Type B pancreatic cell (in vitro differentiated cells): ENCODE measurements at regions not wholly inside any gene's neighbourhood (a gene's known extent, or its start where the extent isn't known, plus 50 kb on each side); places are given as distances from the start of the nearest gene placed in this dataset.

Experiments used
- DNase-seq: peaks from one replicate; pipeline ENCODE4 v3.0.0; 2021; ENCODE audit warnings: mixed read lengths; ENCODE audit not compliant: unreplicated experiment; ENCODE audit errors: extremely low spot score
- H3K27ac Mint-ChIP-seq: 2 replicates; pipeline ENCODE4 v1.8.0; 2021; ENCODE audit warnings: mild to moderate bottlenecking, mixed read lengths
- H3K27me3 Mint-ChIP-seq: 2 replicates; pipeline ENCODE4 v1.8.0; 2021; ENCODE audit warnings: mixed read lengths
- H3K36me3 Mint-ChIP-seq: 2 replicates; pipeline ENCODE4 v1.8.0; 2021; ENCODE audit warnings: mixed read lengths
- H3K4me1 Mint-ChIP-seq: one replicate; pipeline ENCODE4 v1.8.0; 2021; ENCODE audit warnings: mixed read lengths; ENCODE audit not compliant: unreplicated experiment
- H3K4me3 Mint-ChIP-seq: 2 replicates; pipeline ENCODE4 v1.8.0; 2021; ENCODE audit warnings: mild to moderate bottlenecking, mixed read lengths
- H3K9me3 Mint-ChIP-seq: 2 replicates; pipeline ENCODE4 v1.8.0; 2021; ENCODE audit warnings: mixed read lengths
- CTCF ChIP-seq: fragments of 200-600 bp; sonication (generic); conservative IDR thresholded peaks from 2 replicates; pipeline ENCODE4 v1.5.0; 2021; ENCODE audit warnings: antibody characterized with exemption, mild to moderate bottlenecking

DNA sequence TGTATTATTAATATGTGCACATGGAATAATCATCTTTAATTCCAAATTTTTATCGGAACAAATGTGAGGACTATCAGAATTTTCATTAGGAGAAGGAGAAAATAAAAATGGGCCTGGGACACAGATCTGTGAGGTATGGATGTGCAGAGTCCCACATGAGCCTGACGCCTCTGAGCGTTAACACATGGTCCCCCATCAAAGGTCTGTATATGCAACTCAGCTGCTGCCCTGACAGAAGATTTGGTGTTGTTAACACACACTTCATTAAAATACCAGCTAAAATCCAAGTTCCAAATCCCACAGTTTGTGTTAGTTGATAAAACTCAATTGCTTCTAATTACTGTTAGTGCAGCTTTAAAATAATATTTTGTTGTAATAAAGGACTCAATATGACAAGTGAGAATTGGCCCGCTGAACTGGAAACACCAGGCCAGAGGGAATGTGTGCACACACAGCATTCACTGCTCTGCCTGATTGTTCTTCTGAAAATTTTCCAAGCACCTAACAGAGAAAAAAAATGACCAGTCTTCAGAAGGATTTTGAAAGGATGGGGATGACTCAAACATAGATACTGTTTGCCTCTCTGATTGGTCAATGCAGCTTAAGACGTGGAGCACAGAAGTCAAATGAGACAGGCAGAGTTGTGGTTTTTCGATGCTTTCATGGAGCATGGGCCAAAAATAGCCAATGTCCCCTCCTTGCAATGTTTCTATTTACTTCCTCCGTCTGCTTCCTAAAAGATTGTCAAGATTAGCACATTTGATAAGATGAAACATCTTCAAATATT, 266.6 kb downstream of the NKX6-1 start:
- no peaks in the 10 kb centered on the region for H3K27me3 Mint-ChIP-seq
- no peak overlapping the region for H3K4me3 Mint-ChIP-seq
- no peak for TF ChIP-seq CTCF
- no peak for DNase-seq
- H3K36me3 Mint-ChIP-seq: no peaks in the 10 kb centered on the region
- H3K27ac Mint-ChIP-seq: no peak overlapping the region
- no peaks in the 10 kb centered on the region for H3K9me3 Mint-ChIP-seq
- H3K4me1 Mint-ChIP-seq: no peaks in the 10 kb centered on the region

DNA sequence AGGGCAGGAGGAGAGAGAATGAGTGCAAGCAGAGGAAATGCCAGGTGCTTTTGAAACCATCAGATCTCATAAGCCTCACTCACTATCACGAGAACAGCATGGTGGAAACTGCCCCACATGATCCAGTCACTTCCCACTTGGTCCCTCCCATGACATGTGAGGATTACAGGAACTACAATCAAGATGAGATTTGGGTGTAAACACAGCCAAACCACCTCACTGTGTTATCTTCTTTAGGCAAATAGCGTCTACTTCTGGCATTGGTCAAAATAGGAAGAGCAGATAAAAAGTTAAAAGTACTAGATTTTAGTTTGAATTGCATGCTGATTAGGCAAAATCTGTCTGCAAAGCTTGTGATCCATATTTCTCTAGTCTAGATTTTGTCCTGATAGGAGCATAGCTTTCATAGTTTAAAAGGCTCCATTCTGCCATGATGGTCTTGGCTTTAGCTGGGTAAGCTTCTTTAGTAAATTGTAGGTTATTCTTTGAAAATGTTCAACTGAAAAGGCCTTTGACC, 267.5 kb downstream of the NKX6-1 start:
- Mint-ChIP-seq H3K4me3 (no peak overlapping the region), H3K4me1 (no peaks in the 10 kb centered on the region), H3K36me3 (no peaks in the 10 kb centered on the region), H3K27ac (no peak overlapping the region), H3K9me3 (no peaks in the 10 kb centered on the region), H3K27me3 (peaks cover 3% of the 10 kb centered on the region)
- no peak for TF ChIP-seq CTCF
- DNase-seq: no peak

- DNase-seq: no peak
- Mint-ChIP-seq H3K27ac (no peak overlapping the region), H3K4me1 (no peaks in the 10 kb centered on the region), H3K9me3 (no peaks in the 10 kb centered on the region), H3K4me3 (no peak overlapping the region), H3K36me3 (no peaks in the 10 kb centered on the region), H3K27me3 (peaks cover 3% of the 10 kb centered on the region)
- TF ChIP-seq CTCF: no peak
These were observed 274.6 kb downstream of the NKX6-1 start for GRCh38 chr4:84224522-84224921.

GRCh38 chr4:84221704-84222103, 277.4 kb downstream of the NKX6-1 start:
- H3K27ac Mint-ChIP-seq: no peak overlapping the region
- H3K36me3 Mint-ChIP-seq: no peaks in the 10 kb centered on the region
- H3K4me3 Mint-ChIP-seq: no peak overlapping the region
- DNase-seq: no peak
- no peaks in the 10 kb centered on the region for H3K9me3 Mint-ChIP-seq
- H3K4me1 Mint-ChIP-seq: no peaks in the 10 kb centered on the region
- TF ChIP-seq CTCF: no peak
- no peaks in the 10 kb centered on the region for H3K27me3 Mint-ChIP-seq

DNA sequence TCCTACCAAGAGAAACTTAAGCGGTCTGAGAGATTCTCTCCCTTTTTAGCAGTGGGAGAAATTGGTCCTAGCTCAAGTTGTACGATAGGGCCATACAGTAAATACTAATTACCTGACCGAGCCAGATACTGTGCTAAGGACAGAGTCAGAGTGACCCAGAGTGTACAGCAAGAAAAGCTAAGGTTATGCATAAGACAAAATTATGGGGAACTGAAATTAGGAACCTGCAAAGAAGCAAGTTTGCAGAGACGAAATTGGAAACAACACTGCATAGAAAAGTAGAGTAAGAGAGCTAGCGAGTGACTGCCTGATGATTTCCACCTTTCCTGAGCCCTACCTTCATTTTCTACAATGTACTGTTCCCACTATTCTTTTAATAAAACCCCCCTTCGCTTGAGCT, 278.1 kb downstream of the NKX6-1 start:
- no peaks in the 10 kb centered on the region for H3K4me1 Mint-ChIP-seq
- TF ChIP-seq CTCF: no peak
- no peak overlapping the region for H3K4me3 Mint-ChIP-seq
- H3K27ac Mint-ChIP-seq: no peak overlapping the region
- DNase-seq: no peak
- no peaks in the 10 kb centered on the region for H3K36me3 Mint-ChIP-seq
- H3K9me3 Mint-ChIP-seq: no peaks in the 10 kb centered on the region
- no peaks in the 10 kb centered on the region for H3K27me3 Mint-ChIP-seq
